ENCODE measurements at regions not wholly inside any gene's neighbourhood (a gene's known extent, or its start where the extent isn't known, plus 50 kb on each side); places are given as distances from the start of the nearest gene placed in this dataset.

DNA sequence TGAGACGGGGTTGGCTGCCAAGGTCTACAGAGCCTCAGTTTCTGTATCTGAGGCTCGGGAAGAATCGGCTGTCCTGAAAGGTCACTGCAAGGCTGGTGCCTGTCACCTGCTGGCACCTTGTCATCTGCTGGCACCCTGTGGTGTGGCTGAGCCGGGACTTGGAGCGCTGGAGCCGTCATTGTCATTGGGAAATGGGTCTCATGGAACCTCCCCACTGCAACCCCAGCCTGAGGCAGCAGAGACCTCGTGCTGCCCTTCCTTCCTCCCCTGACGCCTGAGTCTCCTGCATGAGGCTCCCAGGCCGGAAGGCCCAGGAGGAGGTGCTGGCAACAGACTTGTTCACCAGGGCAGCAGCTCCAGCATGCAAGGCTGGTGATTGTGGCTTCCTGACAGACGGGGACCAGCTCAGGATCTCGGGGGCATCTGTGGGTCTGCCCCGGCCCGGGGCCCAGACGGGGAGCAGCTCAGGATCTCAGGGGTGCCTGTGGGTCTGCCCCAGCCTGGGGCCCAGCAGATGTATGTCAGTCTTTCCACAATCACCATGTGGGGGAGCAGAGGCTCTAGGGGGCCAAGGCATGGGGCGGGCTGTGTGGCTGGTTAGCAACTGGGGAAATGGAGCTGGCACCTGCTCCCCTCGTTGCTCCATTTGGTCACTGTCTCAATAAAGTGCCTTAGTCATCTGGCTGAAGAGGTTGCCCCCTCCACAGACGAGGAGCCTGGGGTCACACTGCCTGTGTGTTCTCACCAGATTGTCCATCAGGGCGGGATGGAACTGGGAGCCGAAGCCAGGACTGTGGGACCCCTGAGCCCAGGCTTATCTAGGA, 668.7 kb downstream of the BRD1 start:
- DNase-seq, result no peak

DNA sequence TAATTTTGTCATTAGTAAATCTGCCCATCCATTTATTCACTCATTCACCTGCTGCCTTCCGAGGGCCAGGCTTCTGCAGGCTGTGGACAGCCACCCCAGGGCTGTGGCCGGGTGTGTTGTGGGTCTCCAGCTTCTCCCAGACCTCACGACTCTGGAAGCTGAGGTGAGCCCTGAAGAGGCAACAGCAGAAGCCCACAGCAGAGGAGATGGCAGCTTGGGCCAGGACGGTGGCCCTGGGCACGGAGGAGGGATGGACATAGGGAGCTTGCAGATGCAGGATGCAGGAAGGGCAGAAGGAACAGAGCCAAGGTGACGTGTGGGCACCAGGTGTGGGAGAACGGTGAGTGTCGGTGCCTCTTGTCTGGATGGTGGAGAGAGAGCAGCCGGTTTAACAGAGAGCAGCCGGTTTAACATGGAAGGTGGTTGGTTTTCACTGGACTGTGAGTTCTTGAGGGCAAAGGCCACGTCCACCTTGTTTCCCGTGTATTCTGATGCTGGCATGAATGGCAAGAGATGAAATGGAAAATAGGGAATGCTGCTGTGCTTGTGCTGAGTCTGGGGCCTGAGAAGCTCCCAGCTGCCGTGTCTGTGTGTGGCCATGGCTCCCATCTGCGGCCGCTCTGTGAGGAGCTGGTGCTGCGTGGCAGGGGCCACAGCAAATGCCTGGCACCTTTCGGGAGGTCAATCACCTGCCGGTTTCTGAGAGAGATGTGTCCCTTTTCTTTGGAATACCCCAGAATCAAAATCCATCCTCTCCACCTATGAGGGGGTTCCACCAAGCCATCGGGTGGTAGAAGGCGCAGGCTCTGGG, 669.9 kb downstream of the BRD1 start:
- DNase-seq, result no peak

DNA sequence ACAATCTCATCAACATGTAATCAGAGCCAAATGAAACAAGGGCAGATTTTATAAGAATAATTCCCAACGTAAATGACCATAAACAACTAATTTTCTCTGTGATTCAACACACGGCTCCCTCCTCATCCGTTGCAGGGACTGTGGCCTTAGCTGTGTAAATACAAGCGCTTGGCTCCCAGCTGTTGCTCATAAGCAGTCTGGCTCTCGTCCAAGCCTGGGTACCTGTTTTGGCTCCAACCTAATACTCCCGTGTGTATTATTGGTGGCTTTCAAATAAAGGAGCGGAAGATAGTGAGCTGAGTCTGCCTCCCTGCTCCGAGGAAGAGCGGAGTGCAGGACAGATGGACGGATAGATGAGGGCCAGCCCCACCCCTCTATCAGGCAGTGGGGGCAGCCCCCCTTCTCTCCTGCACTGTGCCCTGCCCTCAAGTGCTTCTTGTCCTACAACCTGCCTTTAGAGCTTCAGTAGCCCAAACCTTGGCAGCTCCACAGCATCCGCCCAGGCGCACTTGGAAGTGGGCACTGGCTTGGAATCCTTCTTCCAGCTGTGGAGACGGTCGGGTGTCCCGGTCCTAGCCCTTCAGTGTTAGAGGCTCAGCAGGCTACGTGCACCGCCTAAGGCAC, 670.9 kb downstream of the BRD1 start:
- DNase-seq, result no peak

DNA sequence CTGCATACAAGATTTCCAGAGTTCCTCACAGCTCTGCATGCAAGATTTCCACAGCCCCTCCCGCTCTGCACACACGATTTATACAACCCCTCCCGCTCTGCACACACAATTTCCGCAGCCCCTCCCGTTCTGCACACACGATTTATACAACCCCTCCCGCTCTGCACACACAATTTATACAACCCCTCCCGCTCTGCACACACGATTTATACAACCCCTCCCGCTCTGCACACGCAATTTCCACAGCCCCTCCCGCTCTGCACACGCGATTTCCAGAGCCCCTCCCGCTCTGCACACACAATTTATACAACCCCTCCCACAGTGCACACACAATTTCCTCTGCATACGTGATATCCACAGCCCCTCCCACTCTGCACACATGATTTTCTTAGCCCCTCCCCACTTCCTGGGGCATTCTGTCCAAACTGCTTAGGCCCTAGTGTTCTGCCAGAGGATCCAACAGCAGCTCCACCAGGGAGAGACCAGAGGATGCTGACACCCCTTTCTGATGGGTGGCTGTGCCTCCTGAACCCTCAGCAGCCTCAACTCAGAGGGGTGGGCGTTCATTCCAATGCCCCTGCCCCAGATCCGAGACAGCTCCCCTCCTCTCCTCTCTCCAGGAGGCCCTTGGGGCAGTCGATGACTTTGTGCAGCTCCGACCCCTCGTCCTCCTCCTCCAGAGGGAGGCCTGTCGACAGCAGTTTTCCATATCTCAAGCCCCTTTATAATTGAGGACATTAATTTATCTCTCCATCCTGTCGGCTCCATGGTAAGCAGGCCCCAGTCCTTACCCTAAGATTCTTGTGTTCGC, 671.7 kb downstream of the BRD1 start:
- no peak for DNase-seq

DNA sequence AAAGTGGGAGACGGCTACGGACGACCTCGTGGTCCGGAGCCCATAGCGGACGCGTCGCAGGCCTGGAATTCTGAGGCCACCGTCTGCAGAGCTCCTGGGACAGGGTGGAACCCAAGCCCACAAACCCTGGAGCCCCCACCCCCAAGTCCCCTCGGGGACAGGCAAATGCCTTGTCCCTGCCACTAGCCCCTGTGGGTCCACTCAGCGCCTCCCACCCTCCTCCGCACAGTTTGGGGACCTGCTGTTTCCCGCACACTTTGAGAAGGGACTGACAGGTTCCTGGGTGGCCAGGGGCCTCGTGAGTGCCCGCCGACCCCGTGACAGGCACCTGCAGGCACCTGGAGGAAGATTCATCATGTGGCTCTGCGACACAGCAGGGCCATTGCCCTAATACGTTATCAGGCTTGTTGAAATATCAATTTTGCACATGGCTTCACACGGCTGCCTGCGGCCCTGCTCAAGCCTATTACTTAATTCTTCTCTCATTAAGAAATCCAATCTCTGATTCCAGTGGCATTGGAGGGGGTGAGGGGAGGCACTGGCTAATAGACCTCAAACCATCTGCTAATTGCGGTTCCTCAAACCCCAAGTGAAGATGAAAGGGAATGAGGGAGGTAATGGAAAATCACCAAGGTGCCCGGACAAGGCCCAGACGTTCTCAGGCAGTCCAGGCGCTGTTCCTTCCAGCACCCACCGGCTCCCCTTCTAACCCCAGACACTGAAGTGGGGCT, 672.5 kb downstream of the BRD1 start:
- no peak for DNase-seq

DNA sequence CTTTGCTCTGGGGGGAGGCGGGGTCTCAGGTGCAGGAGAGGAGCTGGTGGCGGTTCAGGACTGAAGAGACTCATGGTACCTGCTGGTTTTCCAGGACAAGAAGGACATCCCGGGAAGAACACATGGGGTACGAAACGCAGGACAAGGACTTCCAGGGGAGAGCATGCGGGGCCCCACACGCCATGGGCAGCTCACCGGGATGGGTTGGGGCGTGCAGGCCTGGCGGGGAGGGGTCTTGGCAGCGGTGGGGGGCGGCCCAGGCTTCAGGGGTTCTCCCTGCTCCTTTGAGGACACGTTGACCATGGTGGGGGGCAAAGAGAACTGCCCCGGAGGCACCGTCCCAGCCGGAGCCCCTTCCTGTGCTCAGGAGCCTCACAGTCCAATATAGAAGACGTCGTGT, 673.2 kb downstream of the BRD1 start:
- DNase-seq, result no peak

DNA sequence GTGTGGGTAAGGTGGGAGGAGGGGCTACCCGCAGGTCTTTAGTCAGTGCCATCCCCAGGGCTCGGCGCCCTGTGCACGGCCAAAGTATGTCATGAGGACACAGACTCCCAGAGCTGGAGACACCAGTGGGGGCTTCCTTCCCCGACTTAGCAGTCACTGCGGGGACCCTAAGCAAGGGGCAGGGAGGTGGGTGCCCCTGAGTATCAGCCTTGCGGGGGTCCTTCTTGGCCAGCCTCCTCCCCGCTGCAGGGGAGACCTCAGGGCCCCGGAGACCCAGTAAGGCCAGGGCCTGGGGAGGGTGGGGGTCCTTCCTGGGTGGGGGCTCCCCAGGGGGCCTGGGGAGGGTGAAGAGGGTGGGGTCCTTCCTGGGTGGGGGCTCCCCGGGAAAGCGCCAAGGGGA, 673.8 kb downstream of the BRD1 start:
- no peak for DNase-seq

DNA sequence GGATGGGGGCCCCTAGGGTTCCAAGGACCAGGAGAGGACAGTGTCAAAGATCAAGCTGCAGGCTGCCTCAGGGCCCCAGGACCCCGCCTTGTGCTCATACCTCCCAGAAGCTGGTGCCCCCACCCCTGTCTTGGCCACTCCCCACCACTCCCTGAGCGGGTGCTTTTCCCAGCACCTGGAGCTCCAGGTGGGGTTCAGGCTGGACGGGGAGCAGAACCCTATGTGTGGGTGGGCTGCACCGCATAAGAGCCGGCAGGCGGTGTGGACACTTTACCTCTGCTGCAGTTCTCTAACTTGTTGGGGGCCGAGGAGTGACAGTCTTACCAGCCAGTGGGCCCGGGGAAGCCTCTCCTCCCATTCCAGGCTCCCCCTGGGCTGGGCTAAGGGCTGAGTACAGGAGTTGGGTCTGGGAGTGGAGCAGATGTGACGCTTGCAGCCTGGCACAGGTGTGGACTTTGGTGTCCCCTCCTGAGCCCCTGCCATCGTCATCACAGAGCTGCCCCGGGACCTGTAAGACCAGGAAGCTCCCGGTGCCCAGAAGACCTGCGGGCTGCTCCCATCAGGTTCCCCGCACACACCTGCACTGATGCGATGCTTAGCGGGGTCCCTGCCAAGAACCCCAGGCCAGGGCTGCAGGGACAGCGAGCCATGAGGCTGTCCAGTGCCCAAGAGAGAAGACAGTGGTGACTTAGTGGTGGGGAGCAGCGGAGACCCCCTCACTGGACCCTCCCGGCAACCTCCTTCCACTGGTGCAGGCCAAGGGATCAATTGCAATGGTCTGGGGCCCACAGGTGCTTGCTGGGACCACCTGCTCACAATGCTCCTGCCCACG, 674.5 kb downstream of the BRD1 start:
- no peak for DNase-seq

DNA sequence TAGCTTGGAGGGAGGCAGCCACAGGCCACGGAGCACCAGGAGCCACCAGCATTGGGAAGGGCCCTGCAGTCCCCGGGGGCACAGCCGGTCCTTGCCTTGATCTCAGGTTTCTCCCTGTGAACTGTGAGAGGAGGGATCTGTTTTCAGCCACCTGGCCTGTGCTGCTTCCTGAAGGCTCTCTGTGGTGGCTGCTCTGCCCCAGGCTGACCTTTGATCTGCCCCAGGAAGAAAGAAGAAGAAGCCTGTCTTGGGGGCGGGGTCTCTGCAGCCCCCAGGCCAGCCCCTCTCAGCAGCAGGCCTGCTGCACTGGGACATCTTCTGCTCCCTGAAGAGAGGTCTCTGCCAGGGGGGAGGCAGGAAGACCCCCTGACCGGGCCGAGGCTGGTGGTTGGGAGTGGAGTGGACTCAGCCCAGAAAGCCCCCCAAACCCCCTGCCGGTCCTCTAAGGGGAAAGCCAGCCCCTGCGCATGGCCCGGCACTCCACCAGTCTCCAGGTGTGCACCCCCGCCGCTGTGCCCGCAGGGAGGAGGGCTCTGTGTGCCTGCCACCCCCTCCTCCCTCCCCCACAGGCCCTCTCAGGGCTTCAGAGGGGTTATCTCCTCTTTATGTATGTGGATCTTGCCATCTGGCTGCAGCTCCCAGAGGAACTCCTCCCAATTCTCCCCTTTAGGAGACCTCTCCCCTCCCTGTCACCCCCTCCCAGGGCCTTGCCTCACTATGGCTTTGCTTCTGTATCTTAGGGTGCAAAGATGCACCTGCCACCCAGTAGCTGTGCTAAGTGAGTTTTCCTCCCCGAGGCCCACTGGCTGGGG, 675.3 kb downstream of the BRD1 start:
- DNase-seq, result no peak

DNA sequence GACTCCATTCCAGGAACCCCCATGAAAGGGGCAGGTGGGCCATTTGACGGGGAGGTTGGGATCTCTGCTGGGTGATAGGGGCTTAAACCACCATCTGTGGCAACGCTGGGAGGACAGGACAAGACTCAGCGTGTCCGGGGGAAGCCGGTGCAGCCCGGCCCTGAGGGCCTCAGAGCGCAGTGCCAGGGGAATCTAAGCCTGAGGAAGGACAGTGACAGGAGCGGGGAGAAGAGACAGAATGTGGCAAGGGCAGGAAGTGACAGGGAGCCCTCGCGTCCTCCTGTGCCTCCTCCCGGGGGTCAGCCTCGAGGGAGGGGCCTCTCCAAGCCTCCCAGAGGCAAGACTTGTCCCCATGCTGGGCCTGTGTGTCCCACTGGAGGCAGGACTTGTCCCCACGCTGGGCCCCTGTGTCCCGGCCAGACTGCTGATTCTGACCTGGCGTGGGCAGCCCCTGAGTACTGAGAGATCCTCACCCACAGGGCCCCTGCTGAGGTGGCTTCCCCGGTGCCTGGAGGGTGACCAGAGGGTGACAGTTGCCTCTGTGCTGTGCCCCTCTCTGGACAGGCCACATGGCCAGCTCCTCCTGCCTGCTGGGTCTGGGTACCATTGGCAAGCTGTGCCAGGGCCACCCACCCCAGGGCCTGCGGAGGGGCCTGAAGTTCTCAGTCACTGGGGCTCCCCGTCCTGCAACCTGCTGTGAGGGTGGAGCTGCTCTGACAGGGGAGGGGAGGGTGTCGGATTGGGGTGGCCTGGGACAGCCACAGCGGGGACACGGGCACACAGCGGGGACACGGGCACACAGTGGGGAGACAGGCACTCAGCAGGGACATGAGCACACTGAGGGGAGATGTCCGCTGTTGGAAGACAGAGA, 676.2 kb downstream of the BRD1 start:
- DNase-seq, result no peak

DNA sequence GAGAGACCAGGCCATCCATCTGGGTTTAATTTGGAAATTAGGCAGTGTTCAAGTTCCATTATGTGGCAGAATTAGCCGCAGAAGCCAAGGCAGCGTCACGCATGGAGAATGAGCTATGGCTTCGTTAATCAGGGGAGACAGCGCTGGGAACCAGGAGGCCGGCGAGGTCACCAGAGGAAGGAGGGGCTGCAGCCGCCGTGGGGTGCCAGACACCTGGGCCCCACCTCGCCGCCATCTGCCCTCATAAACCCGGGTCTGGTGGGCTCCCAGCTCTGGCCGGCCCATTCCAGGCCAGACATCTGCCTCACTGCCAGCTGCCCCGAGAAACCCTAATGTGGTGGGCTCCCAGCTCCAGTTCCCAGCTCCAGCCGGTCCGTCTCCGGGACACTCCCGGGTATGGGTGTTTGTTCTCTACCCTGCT, 676.9 kb downstream of the BRD1 start:
- no peak for DNase-seq

DNA sequence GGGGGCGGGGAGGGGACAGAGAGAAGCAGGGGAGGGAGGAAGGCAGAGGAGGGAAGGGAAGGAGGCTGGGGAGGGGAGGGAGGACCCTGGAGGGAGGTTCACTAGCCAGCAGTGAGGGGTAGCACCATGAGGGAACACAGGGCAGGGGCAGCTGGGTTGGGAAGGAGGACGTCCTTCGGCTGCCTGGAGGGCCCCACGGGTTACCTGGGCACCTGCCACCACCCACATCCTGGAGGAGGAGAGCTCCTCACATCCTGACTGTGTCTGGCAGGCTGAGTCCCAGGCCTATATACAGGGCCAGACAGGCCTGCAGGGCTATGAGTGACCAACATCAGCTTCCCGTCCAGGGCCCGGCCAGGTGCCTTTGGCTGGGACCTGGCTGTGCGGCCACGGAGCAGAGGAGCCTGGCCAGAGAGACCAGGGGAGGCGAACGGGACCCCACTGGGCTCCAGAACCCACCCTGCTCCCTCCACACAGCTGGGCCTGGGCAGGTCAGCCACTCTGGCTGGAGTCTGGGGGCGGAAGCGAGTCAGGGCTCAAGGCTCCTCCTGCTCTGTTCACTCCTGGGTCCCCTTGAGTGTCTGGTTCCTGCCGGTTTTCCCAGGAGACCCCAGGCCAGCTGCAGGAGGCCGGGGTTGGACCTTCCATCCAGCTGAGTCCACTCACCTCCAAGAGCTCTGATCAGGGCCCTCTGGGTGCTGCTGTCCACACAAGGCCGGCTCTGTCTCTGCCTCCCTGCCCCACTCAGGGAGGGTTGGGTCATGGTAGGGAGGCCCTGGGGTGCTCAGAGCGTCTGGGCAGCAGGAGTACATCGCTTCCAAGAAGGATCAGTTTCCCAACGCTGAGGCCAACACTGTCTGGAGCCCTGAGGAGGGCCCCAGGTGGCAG, 677.7 kb downstream of the BRD1 start:
- DNase-seq, result no peak

DNA sequence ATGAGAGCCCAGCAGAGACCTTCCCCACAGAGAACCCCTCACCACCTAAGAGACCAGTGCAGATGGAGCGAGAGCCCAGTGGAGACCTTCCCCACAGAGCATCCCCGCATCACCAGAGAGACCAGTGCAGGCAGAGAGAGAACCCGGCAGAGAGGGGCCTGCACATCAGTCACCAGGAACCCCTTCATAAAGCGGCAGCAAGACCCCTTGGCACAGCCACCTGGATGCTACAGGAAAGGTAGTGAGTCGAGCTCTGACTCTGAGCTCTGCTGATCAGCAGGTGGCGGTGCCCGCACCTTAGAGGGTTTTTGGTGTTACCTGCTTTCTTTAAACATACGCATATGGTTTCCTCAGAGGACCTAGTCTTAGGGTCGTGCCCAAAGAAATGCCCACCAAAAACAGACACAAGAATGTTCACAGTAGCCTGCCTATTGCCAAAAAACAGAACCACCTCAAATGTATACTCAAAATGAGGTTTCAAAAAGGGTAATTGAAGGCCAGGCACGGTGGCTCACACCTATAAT, 678.7 kb downstream of the BRD1 start:
- DNase-seq, result no peak

DNA sequence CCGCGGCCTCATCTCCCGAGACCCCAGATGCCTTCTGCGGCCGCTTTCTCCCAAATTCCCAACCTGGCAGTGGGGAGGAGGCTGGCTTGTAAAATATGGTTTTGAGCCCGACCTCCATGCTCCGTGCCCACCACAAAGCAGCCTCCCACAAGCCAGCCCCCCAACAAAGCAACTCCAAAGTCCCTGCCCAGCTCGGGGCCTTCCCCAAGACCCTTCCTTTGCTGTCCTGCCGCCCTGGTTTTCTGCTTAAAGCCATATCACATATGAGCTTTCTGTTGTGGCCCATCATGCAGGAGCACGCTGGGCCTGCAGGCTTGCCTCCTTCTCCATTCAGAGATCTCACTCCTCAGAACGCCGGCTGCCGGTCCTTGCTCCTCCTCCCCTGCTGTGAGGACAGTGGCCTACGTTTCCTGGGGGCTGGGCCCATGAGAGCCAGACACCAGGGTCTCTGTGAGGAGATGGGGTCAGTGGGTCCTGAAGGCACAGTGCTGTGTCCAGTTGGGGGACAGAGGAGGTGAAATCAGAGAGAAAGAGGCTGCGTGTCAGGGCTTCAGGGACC, 680.0 kb downstream of the BRD1 start:
- DNase-seq, result no peak

DNA sequence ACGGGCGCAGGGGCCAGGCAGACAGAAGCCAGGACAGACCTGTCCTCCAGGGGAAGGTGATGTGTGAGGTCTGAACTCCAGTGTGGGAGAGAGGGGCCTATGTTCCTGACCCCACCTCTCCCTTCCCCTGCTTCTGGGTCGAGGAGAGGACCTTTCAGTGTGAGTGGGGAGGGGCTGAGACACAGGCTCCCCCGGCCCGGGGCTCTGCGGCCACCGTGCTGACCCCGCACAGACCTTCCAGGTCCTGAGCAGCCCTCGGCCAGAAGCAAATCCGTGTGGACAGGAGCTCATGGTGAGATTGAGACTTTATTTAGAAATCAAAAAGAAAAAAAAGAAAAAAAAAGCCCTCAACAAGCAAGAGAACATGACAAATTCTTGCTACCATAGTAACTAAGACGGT, 680.5 kb downstream of the BRD1 start:
- DNase-seq, result no peak

DNA sequence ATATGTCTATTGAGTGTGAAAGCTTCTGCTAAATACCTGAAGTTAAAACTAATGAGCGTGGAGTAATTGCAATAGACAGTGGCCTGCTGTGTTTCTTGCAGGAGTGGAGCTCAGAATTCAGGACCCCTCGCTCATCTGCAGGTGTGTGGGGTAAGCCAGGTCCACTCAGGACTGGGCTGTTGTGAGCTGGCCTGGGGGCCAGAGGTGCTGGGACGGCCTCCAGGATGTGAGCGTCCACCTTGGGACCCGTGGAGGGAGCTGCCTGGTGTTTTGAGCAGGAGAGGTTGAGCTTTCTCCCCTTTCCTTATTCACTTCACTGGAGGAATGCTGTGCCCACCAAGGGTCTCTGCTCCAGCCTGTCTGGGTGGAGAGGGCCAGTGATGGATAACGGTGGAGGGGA, 681.2 kb downstream of the BRD1 start:
- no peak for DNase-seq

DNA sequence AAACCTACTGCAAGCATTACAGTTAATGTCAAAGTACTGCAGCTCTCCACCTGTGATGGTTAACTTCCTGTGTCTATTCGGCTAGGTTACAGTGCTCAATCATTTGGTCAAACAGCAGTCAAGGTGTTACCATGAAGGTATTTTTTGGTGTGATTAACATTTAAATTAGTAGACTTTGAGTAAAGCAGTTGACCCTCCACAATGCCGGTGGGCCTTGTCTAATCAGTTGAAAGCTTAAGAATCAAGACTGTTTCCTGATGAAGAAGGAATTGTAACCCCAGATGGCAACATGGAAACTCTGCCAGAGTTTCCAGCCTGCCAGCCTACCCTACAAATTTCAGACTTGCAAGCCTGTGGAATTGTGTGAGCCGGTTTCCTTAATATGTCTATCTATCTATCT, 683.9 kb downstream of the BRD1 start:
- DNase-seq, result no peak
